ENCODE measurements at regions not wholly inside any gene's neighbourhood (a gene's known extent, or its start where the extent isn't known, plus 50 kb on each side); places are given as distances from the start of the nearest gene placed in this dataset.

GRCh38 chr15:87628311-87628710 is 628.2 kb downstream of the NTRK3 start:
- DNase-seq (no peak), ATAC-seq (ENCODE audit: low read depth) (no peak)
- no peak overlapping the region for H2BK20ac ChIP-seq (ENCODE audit: low read depth, low read length)
- H2BK15ac ChIP-seq (ENCODE audit: low read depth, low read length), result no peak overlapping the region
- H2AFZ ChIP-seq (replicated peaks; ENCODE audit: low read length, poor library complexity), result no peak overlapping the region
- H2BK120ac ChIP-seq (ENCODE audit: low read depth, low read length), result no peak overlapping the region
- no peak overlapping the region for H3K9ac ChIP-seq (ENCODE audit: low read depth, low read length)
- no peak overlapping the region for H2BK5ac ChIP-seq (ENCODE audit: low read depth, low read length, poor library complexity, severe bottlenecking)
- H4K91ac ChIP-seq (ENCODE audit: insufficient read depth, low read depth, low read length), result no peak overlapping the region
- CTCF ChIA-PET, result no interaction called here
- dilution Hi-C loops (cut with HindIII; ENCODE audit: low sequenced_read_pairs, unreplicated experiment) (no loop called here), intact Hi-C loops (cut with micrococcal nuclease) (no loop called here), in situ Hi-C loops (cut with MboI; ENCODE audit: low sequenced_read_pairs) (no loop called here)
- H3K4ac ChIP-seq (ENCODE audit: low read depth, low read length), result no peak overlapping the region
- H2AK5ac ChIP-seq (ENCODE audit: low read depth, low read length), result no peak overlapping the region
- H3K4me3 ChIP-seq (ENCODE audit: insufficient read depth, low read depth, low read length), result no peak overlapping the region
- H3K27me3 ChIP-seq (ENCODE audit: control insufficient read depth, insufficient read depth, low read length), result no peaks in the 10 kb centered on the region
- H4K20me1 ChIP-seq (ENCODE audit: insufficient read depth, low read length), result no peaks in the 10 kb centered on the region
- H3K79me1 ChIP-seq (ENCODE audit: low read depth in 1 of 2, low read length in 2 of 2), result no peaks in the 10 kb centered on the region
- no peaks in the 10 kb centered on the region for H3K36me3 ChIP-seq (ENCODE audit: control insufficient read depth, insufficient read depth, low read length)
- H3K4me1 ChIP-seq (ENCODE audit: control insufficient read depth, insufficient read depth, low read length), result no peaks in the 10 kb centered on the region
- POLR2A ChIA-PET (ENCODE audit: unreplicated experiment), result no interaction called here
- TF ChIP-seq USF2 (IDR thresholded peaks at IDR 0.05; ENCODE audit: low read depth, low read length) (no peak), RAD21 (IDR thresholded peaks at IDR 0.05; ENCODE audit: low read length) (no peak), MXI1 (IDR thresholded peaks at IDR 0.05; ENCODE audit: borderline replicate concordance, low read depth, low read length) (no peak), NFE2L2 (IDR thresholded peaks at IDR 0.05; ENCODE audit: low read depth, low read length) (no peak), BHLHE40 (IDR thresholded peaks at IDR 0.05; ENCODE audit: low read depth, low read length) (no peak), CHD1 (IDR thresholded peaks at IDR 0.05; ENCODE audit: low read depth, low read length) (no peak), MAZ (IDR thresholded peaks at IDR 0.05; ENCODE audit: borderline replicate concordance, low read depth, low read length) (no peak)
- no peaks in the 10 kb centered on the region for H3K9me1 ChIP-seq (ENCODE audit: insufficient read depth, low read length)
- H4K5ac ChIP-seq (ENCODE audit: low read depth, low read length), result no peak overlapping the region
- H3K18ac ChIP-seq (ENCODE audit: low read depth, low read length), result no peak overlapping the region
- no CpG with 5 or more reads among the region's 3 CpGs for WGBS, 2 experiments (ENCODE audit: extremely low coverage in 2 of 2, insufficient read length in 1 of 2)
- H2AK9ac ChIP-seq (replicated peaks; ENCODE audit: low read depth, low read length, poor library complexity), result no peak overlapping the region
- no peak overlapping the region for H3K56ac ChIP-seq (ENCODE audit: extremely low read depth, insufficient read depth, low read length)
- no peak overlapping the region for H3K23ac ChIP-seq (ENCODE audit: low read depth, low read length)
- BruUV-seq (replicated peaks), result no TSS peak
- H3K9me3 ChIP-seq (ENCODE audit: control insufficient read depth, insufficient read depth, low read length), result no peaks in the 10 kb centered on the region; the same call in 1 of the 2 replicates
- H3K4me2 ChIP-seq (ENCODE audit: low read depth, low read length), result no peak overlapping the region
- no peak overlapping the region for H3K27ac ChIP-seq (ENCODE audit: insufficient read depth, low read length)
- no peak overlapping the region for H3K14ac ChIP-seq (replicated peaks; ENCODE audit: low read depth, low read length)
- H4K8ac ChIP-seq (ENCODE audit: low read depth in 2 of 2, low read length in 2 of 2), result no peak overlapping the region
